DMS 273 (cell line): ENCODE measurements at regions not wholly inside any gene's neighbourhood (a gene's known extent, or its start where the extent isn't known, plus 50 kb on each side); places are given as distances from the start of the nearest gene placed in this dataset.
"Not testable (repeated sequence)": the region's sequence is repeated elsewhere in the genome, so short reads cannot be mapped to it uniquely, and the experiment has no call there.

Source experiments
- DNase-seq: peaks from one replicate; lab custom pipeline; 2025; ENCODE audit not compliant: unreplicated experiment; lab: John Stamatoyannopoulos, UW

DNA sequence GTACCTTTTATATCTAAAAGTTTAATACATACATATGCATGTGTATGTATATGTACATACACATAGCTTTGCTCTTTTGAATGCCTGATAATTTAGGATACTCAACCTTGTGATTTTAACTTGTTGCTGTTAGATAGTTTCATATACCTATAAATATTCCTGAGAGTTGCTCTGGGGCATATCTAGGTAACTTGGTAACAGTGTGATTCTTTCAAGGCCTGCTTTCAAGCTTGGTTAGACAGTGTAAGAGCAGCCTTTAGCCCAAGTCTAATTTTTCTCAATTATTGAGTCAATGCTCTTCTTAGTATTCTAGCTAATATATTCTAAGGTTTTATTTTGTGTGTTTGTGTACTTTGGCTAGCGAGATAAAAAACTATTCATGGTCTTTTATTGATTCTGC lies 762.1 kb upstream of the MIR17HG start:
- no peak for DNase-seq

DNA sequence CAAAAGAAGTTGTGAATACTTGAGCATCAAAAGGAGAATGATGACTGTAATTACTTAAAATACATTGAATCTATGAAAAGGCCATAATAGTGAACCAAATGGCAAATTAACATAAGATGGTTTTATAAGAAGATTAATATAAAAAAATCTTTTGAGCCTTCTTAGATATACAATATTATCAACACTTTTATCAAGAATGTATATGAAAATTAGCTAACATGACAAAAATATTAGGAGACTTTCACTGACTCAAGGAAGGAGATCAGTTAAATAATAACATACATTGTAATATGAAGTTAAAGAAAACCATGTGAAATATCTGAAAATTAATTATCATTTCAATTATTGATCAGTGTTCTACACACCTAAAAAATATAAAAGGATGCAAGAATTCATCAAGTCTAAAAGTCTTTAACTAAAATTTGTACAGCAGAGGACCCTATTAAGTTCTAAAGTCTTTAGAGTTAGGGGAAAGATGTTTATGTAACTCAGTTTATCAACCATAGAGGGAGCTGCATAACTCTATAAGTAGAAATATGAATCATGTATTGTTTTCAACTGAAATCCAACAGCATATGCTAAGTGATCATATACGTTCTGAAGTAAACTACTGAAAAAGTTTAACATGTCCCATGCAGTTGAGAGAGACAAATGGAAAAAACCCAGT lies 756.1 kb upstream of the MIR17HG start:
- no peak for DNase-seq

DNA sequence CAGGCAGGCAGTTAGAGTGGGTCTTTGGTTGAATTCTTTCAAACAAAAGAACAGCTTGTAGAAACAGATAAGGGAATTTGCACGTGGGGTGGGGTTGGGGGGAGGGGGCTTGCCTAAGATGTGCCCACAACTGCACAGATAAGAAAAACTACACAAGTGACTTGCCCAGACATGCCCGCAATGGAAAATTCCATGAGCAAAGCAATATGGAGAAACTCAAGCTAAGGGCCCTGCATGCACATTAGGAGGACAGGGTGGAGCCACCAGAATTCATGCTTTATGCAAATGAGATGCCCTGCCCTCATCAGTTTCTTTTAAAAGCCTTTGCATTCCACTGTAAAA lies 755.6 kb upstream of the MIR17HG start:
- no peak for DNase-seq

DNA sequence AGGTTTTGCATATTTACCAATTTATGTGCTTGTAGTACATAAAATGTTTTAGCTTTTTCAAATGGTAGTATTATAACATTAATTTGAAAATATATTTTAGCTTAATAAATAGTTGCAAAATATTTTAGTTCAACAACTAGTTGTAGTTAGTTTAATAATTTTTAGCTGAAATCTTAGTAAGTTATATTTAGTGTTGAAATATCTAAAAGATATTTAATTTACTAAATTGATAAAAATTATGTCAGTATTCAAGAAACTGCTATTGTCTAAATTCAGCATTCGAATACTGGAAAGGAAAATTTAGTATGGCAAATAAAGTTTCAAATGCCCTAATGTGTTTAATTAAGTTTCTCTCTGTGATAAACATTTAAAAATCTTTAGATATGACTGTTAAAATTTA lies 754.5 kb upstream of the MIR17HG start:
- DNase-seq, result no peak

DNA sequence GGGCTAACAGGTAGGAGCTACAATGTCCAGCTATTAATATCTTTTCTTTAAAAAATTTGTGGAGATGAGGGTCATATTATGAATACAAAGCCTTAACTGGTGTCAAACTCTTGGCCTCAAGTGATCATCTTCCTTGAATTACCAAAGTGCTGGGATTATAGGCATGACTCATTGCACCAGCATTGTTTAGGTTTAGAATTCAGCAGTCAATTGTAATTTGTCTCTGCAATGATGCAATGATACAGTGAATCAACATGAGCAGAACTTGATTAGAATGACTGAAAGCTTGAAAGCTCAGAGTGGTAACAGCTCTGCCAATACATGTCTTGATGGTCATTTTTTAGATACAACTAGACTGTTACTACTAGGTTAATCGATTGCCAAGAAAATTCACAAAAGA lies 752.8 kb upstream of the MIR17HG start:
- DNase-seq, result no peak

DNA sequence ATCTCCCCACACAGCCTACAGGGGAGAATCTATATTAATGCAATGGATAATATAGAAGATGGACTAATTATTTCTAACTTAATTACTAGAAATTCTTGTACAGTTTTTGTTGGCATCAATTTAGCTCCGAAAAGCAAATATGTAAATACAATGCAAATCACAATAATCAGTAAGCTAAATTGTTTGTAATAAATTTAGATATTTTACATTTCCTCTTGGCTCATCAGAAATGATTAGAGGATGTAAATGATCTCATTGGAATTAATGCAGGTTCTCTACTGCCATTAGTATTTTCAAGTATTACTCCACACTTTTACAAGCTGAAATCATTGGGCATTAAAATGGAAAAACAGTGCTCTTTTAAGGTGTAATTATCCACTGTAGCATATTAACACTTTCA lies 741.8 kb upstream of the MIR17HG start:
- DNase-seq, result no peak

DNA sequence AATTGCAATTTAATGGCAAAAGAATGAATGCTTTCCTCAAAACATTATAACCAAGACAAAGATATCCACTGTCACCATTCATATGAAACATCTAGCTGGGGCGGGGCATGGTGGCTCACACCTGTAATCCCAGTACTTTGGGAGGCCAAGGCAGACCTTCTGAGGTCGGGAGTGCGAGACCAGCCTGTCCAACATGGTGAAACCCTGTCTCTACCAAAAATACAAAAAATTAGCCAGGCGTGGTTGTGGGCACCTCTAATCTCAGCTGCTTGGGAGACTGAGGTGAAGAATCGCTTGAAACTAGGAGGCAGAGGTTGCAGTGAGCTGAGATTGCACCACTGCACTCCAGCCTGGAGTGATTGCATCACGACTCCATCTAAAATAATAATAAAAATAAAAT lies 740.6 kb upstream of the MIR17HG start:
- DNase-seq, result not testable (repeated sequence)

DNA sequence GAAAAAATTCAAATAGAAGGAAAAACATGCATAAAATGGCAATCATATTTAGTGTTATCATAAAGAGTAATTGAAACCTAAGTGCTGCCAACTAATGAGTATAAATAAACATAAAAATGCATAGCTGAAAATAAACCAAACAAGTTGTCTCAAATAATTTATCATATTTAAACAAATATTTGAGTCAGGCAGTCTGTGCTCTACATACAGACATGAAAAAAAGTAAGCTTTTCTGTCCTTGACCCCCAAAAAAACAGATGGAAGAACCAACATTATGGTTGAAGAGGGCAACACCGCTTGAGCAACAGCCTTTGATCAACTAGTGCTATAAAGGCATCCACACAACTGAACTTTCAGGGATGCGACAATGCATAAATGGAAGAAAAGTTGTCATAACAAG lies 735.1 kb upstream of the MIR17HG start:
- DNase-seq, result no peak

DNA sequence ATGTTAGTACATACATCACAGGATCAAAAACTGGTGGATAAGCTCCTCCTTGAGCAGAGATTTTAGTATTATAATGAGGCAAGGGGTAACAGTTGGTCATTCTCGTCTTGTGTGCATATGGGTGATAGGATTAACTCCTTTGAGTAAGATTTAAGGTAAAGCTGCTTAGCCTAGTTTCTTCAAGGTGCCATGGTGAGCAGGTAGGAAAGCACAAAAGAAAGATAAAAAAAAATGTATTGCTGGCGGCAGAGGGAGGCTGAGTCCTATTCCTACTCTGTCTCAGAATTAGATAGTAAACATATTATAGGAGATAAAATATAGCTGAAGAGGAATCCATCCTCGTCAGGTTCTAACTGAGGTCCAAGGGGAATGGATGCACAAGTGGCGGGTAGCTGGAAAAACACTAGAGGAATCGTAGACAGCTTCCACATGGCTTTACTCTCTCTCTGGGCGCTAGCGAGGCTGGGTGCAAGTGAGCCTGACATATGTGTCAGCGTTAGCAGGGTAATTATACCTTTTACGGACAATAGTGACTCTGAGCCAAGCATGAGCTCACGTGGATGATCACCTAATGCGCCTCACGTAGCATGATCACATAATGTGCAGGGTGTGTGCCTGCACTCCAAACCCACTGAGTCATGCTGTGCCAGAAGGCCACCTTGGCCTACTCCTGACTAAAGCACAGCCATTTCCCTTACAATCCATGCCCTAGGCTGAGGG lies 734.3 kb upstream of the MIR17HG start:
- DNase-seq, result no peak

DNA sequence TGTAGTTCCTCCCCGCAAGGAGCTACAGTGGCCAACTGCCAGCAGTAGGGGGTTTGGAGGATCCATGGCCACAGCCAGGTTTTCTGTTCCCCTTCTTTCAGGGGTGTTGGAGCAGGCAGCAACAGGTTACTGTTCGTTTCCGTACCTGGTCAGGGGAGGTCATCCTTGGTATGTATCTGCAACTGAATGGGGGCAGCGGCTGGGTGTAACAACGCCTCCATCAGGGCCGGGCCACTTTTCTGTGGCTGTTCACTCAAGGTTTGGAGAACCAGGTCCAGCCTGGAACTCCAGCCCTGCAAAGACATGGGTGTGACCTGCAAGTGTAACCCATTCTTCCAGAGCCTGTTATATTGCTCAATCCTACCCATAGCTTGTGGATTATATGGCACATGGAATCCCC lies 732.3 kb upstream of the MIR17HG start:
- DNase-seq, result no peak

DNA sequence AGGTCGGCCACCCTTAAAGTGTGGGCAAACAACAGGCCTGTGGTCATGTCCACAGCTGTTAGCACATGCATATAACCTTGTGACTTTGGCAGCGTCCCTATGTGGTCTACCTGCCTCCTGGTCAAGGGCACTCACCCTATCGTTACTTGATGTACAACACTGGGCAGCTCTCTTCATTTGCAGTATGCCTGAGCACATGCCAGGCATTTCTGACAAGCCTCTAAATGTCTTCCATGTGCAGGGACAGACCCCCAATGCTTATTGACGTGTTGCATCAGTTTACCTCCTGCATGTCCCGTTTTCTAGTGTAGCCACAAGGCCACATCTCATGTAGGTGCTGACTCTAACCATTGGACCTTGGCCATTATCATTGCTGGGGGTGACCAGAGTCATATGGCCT lies 731.7 kb upstream of the MIR17HG start:
- no peak for DNase-seq

DNA sequence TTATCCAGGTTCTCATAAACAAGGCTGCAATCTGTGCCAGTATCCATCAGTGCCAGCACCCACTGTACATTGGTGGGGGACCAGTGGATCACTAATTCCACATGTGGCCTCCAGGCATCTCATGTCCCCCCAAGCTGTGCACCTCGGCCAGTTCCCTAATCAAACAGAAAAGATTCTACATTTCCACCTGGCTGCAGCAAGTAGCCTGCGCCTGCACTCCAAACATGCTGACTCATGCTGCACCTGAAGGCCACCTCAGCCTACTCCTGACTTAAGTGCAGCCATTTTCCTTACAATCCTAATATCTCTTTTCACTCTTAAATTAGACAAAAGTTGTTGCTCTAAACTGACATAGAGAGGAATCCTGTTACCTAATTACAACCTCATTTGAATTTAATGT lies 729.4 kb upstream of the MIR17HG start:
- no peak for DNase-seq

DNA sequence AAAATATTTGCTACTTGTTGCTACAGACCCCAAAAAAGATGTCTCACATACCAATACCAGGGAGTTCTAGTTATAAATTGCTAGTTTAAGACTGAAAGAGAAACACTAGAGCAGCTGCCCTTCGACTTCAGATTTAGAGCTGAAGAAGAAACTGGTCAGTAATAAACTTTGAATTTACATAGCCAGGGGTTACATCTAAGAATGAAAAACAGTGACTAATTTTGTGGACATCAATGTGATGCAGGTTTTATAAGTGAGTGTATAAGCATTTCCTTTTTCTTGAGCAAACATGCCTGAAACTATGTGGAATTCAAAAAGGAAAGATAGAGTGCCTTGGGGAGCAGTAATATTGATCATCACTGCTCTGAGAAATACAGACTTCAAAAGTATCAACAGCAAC lies 724.9 kb upstream of the MIR17HG start:
- DNase-seq, result no peak

DNA sequence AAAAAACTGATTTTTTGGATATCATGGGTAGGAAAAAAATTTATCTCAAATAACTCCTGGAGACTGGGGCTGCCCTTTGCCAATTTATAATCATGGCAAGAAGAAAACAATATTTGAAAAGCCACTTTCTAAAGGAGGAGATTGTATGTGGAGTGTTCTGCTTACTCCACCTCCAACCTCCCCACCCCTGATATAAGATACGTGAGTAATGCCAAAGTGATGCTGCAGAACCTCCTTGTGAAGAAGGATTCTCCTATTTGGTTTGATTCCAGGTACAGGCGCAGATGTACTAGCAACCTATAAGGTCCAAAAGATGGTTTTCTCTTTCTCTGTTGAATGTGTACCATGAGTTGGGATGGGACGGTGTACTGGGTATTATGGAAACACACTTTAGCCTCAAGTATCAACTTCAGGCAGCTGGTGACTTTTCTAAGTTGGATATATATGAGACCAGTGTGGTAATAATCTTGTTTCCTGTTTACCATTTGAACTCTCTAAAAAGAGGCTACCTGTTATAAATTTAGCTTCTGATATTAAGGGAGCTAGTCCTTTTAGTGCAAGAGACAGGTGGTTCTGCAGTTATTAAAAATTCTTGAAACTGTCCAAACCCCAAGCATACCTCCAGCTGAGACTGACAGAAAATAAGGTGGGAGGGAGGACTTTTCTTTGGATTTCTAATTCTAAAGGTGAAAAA lies 724.0 kb upstream of the MIR17HG start:
- DNase-seq, result no peak

DNA sequence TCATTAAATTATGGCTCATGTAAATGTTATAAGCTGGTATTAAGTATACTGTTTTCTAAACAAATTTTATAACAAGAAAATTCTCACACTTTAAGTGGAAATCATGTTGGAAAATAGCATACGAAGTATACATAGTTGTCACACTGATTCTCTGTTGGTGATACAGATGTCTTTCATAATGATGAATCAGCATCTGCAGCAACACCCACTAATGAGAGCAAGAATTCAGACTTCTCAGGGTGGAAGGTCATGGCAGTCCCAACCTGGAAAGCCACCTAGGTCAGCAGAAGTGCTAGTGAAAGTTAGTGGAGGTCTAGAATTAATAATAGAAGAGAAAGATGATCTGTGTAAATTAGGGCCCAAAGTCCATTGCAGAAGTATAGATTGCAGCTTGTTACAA lies 719.7 kb upstream of the MIR17HG start:
- DNase-seq, result no peak

DNA sequence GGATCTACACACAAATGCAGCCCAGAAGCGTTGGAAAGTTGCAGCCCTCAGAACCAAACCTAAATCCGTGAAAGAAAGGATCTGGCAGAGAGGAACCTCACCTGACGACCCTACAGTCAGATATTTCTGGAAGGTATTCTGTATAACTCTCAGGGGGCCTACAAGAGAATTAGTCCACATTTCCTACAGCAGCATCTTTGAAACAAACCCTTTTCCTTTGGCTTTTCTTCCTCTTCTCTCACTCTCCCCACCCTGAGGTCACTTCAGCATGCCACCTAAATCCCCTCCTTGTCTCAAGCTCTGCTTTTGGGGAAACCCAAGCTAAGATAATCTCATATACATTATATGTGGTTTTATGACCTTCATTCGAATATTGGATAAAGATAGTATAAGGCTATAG lies 719.0 kb upstream of the MIR17HG start:
- no peak for DNase-seq

DNA sequence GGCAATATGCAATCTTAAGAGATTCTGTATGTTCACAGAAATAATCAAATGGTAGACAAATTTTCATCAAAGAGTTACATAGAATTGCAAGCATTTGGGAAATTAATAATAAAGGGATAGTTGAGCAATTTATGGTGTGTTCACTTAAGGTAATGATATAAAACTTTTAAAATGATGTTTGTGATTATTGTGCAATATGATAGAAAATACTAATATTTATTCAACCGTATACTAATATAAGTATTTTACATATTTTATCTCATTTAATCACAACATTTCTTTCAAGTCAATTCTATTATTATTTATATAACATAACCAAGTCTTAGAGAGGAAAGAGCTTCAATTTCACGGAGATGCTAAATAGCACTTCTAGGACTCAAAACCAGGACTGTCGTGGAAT lies 716.8 kb upstream of the MIR17HG start:
- no peak for DNase-seq

DNA sequence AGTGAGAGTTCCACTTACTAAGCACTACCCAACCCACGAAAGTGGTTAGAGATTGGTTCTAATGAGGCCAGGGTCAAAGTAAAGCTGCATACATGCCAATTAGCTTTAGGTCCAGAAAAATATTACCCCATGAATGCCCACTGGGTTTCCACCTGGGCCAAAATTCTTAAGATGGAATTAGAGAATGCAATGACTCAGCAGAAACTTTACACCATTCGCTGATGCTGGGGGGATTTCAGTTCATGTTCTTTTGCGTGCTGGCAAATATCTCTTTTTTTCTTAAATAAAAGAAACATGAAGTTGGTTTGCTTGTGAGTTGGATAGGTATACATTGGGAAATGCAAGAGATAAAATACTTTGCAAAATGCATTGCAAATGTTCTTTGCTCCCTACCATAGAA lies 715.3 kb upstream of the MIR17HG start:
- DNase-seq, result no peak

DNA sequence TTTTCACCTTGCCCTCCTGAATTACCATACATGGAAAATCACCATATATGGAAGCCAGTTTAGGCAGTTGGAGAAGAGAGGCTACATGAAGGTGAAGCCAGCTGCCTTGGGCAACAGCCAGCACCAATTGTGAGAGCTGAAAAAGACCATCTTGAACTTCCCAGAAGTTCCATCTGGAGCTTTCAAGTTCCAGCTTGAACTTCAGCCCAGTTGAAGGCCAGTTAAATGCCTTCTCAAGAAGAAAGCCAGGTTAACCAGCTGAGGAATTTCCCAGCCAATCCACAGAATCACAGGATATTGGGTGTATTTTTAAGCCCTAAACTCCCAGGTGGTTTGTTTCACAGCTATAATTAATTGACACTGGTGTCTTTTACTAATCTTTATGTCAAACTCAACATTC lies 713.6 kb upstream of the MIR17HG start:
- no peak for DNase-seq

DNA sequence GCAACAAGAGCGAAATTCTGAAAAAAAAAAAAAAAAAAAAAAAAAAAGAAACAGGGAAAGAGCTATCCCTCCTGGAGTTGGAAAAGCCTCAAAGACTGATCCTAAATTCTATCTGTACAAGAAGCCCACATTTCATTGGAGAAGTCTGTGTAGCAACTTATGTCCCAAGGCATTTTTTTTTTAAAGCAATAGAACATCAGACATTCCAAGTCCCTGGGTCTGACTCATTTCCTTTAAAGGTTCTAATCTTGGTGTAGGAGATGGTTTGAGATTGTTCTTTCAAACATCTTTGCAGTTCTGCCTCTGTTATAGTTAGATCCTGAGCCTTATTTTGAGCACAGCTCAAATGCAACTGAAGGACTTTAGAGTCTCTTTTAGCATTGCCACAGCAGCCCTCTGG lies 706.5 kb upstream of the MIR17HG start:
- DNase-seq, result no peak

DNA sequence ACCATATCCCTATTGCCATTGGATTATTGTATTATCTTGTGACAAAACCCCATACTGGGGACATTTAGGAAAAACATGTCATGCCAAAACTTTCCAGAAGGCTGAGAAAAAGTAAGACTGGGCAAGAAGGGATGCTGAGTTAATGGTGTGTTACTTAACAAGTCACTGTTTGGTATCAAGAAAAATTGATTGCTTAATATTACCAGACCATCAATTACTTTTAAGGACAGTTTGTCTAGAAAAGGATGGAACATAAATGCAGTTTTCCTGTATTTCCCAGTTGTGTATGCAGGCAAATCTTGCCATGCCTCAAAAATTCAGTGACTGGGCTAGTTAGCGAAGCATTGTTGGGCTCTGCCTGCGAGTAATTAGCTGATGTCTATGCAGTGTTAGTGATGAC lies 705.6 kb upstream of the MIR17HG start:
- no peak for DNase-seq

DNA sequence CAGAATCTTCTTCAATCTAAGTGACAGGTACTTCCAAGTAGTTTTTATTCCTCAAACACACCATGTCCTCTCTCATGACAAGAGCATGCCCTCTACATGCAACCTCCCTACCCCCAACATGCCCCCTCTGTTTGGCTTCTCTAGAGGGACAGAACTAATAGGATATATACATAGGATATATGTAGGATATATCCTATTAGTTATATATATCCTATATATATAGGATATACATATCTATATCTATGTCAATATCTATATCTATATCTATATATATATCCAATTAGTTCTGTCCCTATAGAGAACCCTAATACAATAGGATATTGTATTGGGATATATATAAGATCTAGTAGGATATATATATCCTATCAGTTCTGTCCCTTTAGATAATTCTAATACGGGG lies 701.9 kb upstream of the MIR17HG start:
- DNase-seq, result no peak

DNA sequence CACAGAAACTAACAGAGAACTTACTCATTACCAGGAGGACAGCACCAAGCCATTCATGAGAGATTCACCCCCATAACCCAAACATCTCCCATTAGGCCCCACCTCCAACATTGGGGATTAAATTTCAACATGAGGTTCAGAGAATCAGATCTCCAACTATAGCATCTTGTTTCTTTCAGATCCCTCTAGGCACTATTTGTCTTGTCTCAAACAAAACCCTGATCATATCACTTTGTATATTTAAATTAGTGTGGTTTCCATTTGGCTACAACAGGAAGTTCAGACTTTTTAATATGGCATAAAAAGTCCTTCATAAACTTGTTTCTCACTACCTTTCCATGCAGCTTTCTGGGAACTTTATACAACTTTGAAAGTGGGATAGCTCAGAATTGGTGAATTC lies 699.0 kb upstream of the MIR17HG start:
- DNase-seq, result no peak
